Pons (tissue), 1 donor: ENCODE measurements at regions not wholly inside any gene's neighbourhood (a gene's known extent, or its start where the extent isn't known, plus 50 kb on each side); places are given as distances from the start of the nearest gene placed in this dataset.
"Not testable (repeated sequence)": the region's sequence is repeated elsewhere in the genome, so short reads cannot be mapped to it uniquely, and the experiment has no call there.

Source experiments
- DNase-seq: peaks from one replicate; pipeline ENCODE4 v3.0.0-alpha.2; 2016; ENCODE audit warnings: low spot score

GRCh38 chr10:108082596-108082995 lies 918.1 kb upstream of the SORCS1 start:
- DNase-seq: no peak

GRCh38 chr10:108078263-108078662 lies 913.8 kb upstream of the SORCS1 start:
- DNase-seq: no peak

- DNase-seq: no peak
Measured at GRCh38 chr10:108072466-108072865, 908.0 kb upstream of the SORCS1 start.

- DNase-seq: no peak
Measured at GRCh38 chr10:108070789-108071188, 906.3 kb upstream of the SORCS1 start.

- no peak for DNase-seq
Measured at GRCh38 chr10:108069096-108069495, 904.6 kb upstream of the SORCS1 start.

GRCh38 chr10:108064746-108065260 lies 900.3 kb upstream of the SORCS1 start:
- DNase-seq: no peak

GRCh38 chr10:108060246-108060645 lies 895.7 kb upstream of the SORCS1 start:
- DNase-seq: no peak

GRCh38 chr10:108055506-108055905 lies 891.0 kb upstream of the SORCS1 start:
- DNase-seq: no peak

GRCh38 chr10:108052981-108053380 lies 888.5 kb upstream of the SORCS1 start:
- no peak for DNase-seq

- DNase-seq: no peak
Measured at GRCh38 chr10:108051218-108051617, 886.7 kb upstream of the SORCS1 start.

GRCh38 chr10:108050626-108051025 lies 886.1 kb upstream of the SORCS1 start:
- no peak for DNase-seq

- DNase-seq: no peak
Measured at GRCh38 chr10:108049668-108050067, 885.2 kb upstream of the SORCS1 start.

GRCh38 chr10:108048898-108049297 lies 884.4 kb upstream of the SORCS1 start:
- DNase-seq: no peak

- no peak for DNase-seq
Measured at GRCh38 chr10:108039821-108040584, 875.5 kb upstream of the SORCS1 start.

GRCh38 chr10:108037061-108037460 lies 872.6 kb upstream of the SORCS1 start:
- DNase-seq: no peak

GRCh38 chr10:108036265-108036664 lies 871.8 kb upstream of the SORCS1 start:
- no peak for DNase-seq

- no peak for DNase-seq
Measured at GRCh38 chr10:108034829-108035228, 870.3 kb upstream of the SORCS1 start.

GRCh38 chr10:108033518-108033917 lies 869.0 kb upstream of the SORCS1 start:
- DNase-seq: not testable (repeated sequence)

GRCh38 chr10:108031505-108031904 lies 867.0 kb upstream of the SORCS1 start:
- DNase-seq: no peak

- DNase-seq: no peak
Measured at GRCh38 chr10:108014902-108015177, 850.3 kb upstream of the SORCS1 start.

GRCh38 chr10:108014145-108014901 lies 849.8 kb upstream of the SORCS1 start:
- no peak for DNase-seq

GRCh38 chr10:108005627-108006026 lies 841.1 kb upstream of the SORCS1 start:
- DNase-seq: no peak

- no peak for DNase-seq
Measured at GRCh38 chr10:108003576-108003975, 839.1 kb upstream of the SORCS1 start.
